Kidney epithelial cell (primary cell): ENCODE measurements at regions not wholly inside any gene's neighbourhood (a gene's known extent, or its start where the extent isn't known, plus 50 kb on each side); places are given as distances from the start of the nearest gene placed in this dataset.

ENCODE experiments used
- DNase-seq: peaks from one replicate; pipeline ENCODE4 v3.0.0-alpha.2; 2010; ENCODE audit warnings: low read depth
- H3K27me3 ChIP-seq: 2 replicates; pipeline ENCODE4 v1.6.0; 2011; ENCODE audit warnings: low read length; ENCODE audit not compliant: control insufficient read depth, insufficient read depth
- H3K36me3 ChIP-seq: 2 replicates; pipeline ENCODE4 v1.5.1; 2011; ENCODE audit warnings: low read length; ENCODE audit not compliant: control insufficient read depth, insufficient read depth
- H3K4me3 ChIP-seq: 2 replicates; pipeline ENCODE4 v1.5.1; 2011; ENCODE audit warnings: low read depth, mild to moderate bottlenecking, control low read depth, low read length
- TF ChIP-seq, protein P1 (sequence below): IDR thresholded peaks from 2 replicates; pipeline ENCODE4 v1.5.1; 2011; ENCODE audit warnings: mild to moderate bottlenecking, moderate library complexity, low read length, control low read depth, inconsistent platforms; ENCODE audit not compliant: insufficient read depth, poor library complexity, severe bottlenecking

GRCh38 chr16:63995025-63995424, 1126.8 kb downstream of the CDH11 start:
- TF ChIP-seq, protein P1, sequence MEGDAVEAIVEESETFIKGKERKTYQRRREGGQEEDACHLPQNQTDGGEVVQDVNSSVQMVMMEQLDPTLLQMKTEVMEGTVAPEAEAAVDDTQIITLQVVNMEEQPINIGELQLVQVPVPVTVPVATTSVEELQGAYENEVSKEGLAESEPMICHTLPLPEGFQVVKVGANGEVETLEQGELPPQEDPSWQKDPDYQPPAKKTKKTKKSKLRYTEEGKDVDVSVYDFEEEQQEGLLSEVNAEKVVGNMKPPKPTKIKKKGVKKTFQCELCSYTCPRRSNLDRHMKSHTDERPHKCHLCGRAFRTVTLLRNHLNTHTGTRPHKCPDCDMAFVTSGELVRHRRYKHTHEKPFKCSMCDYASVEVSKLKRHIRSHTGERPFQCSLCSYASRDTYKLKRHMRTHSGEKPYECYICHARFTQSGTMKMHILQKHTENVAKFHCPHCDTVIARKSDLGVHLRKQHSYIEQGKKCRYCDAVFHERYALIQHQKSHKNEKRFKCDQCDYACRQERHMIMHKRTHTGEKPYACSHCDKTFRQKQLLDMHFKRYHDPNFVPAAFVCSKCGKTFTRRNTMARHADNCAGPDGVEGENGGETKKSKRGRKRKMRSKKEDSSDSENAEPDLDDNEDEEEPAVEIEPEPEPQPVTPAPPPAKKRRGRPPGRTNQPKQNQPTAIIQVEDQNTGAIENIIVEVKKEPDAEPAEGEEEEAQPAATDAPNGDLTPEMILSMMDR = no peak
- Histone ChIP-seq H3K4me3 (no peak overlapping the region), H3K36me3 (no peaks in the 10 kb centered on the region), H3K27me3 (no peaks in the 10 kb centered on the region)
- DNase-seq = no peak

DNA sequence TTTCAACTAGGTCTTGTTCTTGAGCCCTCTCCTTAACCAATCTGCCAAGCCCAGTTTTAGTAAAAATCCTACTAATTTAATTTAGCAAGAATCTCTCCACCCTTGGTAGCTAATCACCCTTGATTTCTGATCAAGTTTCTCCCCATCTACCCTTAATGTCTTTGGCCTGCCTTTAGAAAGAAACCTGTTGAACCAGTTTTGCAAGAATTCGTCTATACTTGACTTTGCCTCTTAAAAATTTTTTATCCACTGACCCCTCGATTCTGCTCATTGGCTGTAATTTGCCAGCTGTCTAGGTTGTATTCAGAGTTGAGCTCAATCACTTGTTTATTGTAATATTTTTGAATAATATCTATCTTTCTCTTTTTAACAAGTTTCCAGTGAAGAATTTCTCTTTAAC, 1138.5 kb downstream of the CDH11 start:
- TF ChIP-seq, protein P1 = no peak
- no peak for DNase-seq
- no peaks in the 10 kb centered on the region for H3K27me3 ChIP-seq
- no peak overlapping the region for H3K4me3 ChIP-seq
- no peaks in the 10 kb centered on the region for H3K36me3 ChIP-seq

- Histone ChIP-seq H3K4me3 (no peak overlapping the region), H3K27me3 (no peaks in the 10 kb centered on the region), H3K36me3 (no peaks in the 10 kb centered on the region)
- no peak for DNase-seq
- TF ChIP-seq, protein P1 = no peak
Measured at GRCh38 chr16:63982741-63983140, 1139.1 kb downstream of the CDH11 start.

DNA sequence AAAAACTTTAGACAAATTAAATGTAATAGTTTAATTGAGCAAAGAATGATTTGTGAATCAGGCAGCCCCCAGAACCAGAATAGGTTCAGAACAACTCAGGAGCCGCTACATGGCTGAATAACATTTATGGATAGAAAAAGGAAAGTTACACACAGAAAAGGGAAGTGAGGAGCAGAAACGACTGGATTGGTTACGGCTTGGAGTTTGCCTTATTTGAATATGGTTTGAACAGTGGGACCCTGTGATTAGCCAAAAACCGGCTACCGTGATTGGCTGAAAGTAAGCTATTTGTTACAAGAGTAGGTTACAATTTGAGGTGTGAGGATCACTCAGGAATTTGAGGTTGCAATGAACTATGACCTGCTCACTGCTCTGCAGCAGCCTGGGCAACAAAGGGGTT, 1139.8 kb downstream of the CDH11 start:
- TF ChIP-seq, protein P1 = no peak
- no peaks in the 10 kb centered on the region for H3K36me3 ChIP-seq
- H3K27me3 ChIP-seq = no peaks in the 10 kb centered on the region
- no peak overlapping the region for H3K4me3 ChIP-seq
- no peak for DNase-seq

DNA sequence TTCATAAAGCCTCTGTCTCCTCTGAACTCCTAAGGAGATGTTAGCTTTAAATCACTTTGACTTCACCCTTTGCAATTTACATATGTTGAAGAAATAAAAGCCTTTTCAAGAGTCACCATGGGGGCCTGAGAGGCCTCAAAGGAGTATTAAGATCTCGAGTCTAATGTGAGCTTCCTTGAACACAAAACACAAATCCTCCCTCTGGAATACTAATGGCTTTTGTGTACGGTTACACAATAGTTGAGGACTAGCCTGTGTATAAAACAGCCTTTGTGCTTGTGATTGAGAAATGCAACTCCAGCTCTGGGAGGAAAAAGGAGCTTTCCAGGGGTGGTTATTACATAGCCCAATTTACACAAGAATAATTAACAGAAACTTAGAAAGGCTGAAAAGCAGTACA, 1140.2 kb downstream of the CDH11 start:
- DNase-seq = no peak
- no peaks in the 10 kb centered on the region for H3K27me3 ChIP-seq
- TF ChIP-seq, protein P1 = no peak
- no peaks in the 10 kb centered on the region for H3K36me3 ChIP-seq
- H3K4me3 ChIP-seq = no peak overlapping the region

- no peak for DNase-seq
- H3K36me3 ChIP-seq = no peaks in the 10 kb centered on the region
- TF ChIP-seq, protein P1 = no peak
- no peaks in the 10 kb centered on the region for H3K27me3 ChIP-seq
- H3K4me3 ChIP-seq = no peak overlapping the region
Measured at GRCh38 chr16:63980763-63981162, 1141.1 kb downstream of the CDH11 start.
